ENCODE measurements at regions not wholly inside any gene's neighbourhood (a gene's known extent, or its start where the extent isn't known, plus 50 kb on each side); places are given as distances from the start of the nearest gene placed in this dataset.
A peak's percentile ranks its signal among the peaks of the same experiment; 100 is the strongest.

- no peak for DNase-seq
These were observed 139.9 kb upstream of the CXCR4 start for GRCh38 chr2:136257893-136258292.

GRCh38 chr2:136255648-136256461, 137.9 kb upstream of the CXCR4 start:
- peak; percentile 88 for DNase-seq

GRCh38 chr2:136255127-136255526, 137.2 kb upstream of the CXCR4 start:
- DNase-seq: no peak

- no peak for DNase-seq
These were observed 136.7 kb upstream of the CXCR4 start for GRCh38 chr2:136254681-136255080.

GRCh38 chr2:136253288-136254004, 135.5 kb upstream of the CXCR4 start:
- no peak for DNase-seq

GRCh38 chr2:136251885-136252585, 134.1 kb upstream of the CXCR4 start:
- DNase-seq: peak; percentile 37

GRCh38 chr2:136251197-136251884, 133.4 kb upstream of the CXCR4 start:
- DNase-seq: peak; percentile 23

- DNase-seq: no peak
These were observed 132.2 kb upstream of the CXCR4 start for GRCh38 chr2:136250131-136250530.

GRCh38 chr2:136248907-136249306, 131.0 kb upstream of the CXCR4 start:
- no peak for DNase-seq

- no peak for DNase-seq
These were observed 130.3 kb upstream of the CXCR4 start for GRCh38 chr2:136248242-136248641.

GRCh38 chr2:136247204-136247950, 129.4 kb upstream of the CXCR4 start:
- peak; percentile 38 for DNase-seq

- DNase-seq: peak; percentile 76
These were observed 128.2 kb upstream of the CXCR4 start for GRCh38 chr2:136246086-136246669.

GRCh38 chr2:136245211-136245610, 127.3 kb upstream of the CXCR4 start:
- no peak for DNase-seq

GRCh38 chr2:136244536-136244885, 126.6 kb upstream of the CXCR4 start:
- no peak for DNase-seq

- DNase-seq: no peak
These were observed 125.9 kb upstream of the CXCR4 start for GRCh38 chr2:136243638-136244535.

- DNase-seq: no peak
These were observed 124.8 kb upstream of the CXCR4 start for GRCh38 chr2:136242687-136243277.

- DNase-seq: no peak
These were observed 124.2 kb upstream of the CXCR4 start for GRCh38 chr2:136242100-136242499.

- no peak for DNase-seq
These were observed 121.2 kb upstream of the CXCR4 start for GRCh38 chr2:136239079-136239685.

GRCh38 chr2:136238286-136239078, 120.5 kb upstream of the CXCR4 start:
- peak; percentile 91 for DNase-seq

Measured in OCI-M1 (cell line).